ENCODE measurements at regions not wholly inside any gene's neighbourhood (a gene's known extent, or its start where the extent isn't known, plus 50 kb on each side); places are given as distances from the start of the nearest gene placed in this dataset.
A peak's percentile ranks its signal among the peaks of the same experiment; 100 is the strongest.
"Not testable (repeated sequence)": the region's sequence is repeated elsewhere in the genome, so short reads cannot be mapped to it uniquely, and the experiment has no call there.

- Histone ChIP-seq H3K4me1 (no peaks in the 10 kb centered on the region), H3K4me3 (no peak overlapping the region), H3K36me3 (no peaks in the 10 kb centered on the region), H3K27me3 (no peaks in the 10 kb centered on the region), H3K27ac (no peak overlapping the region), H3K9me3 (no peaks in the 10 kb centered on the region)
- WGBS, 2 donors: 42 to 59% methylated on average over 1 of the region's 1 CpG
- no peak for ATAC-seq (ENCODE audit: low FRiP score in 2 of 2)
- TF ChIP-seq POLR2A (IDR thresholded peaks at IDR 0.05) (no peak), CTCF (IDR thresholded peaks at IDR 0.05) (no peak)
- DNase-seq: no peak
These were observed 557.2 kb upstream of the GRIA3 start for GRCh38 chrX:122626871-122627270.

- Histone ChIP-seq H3K27me3 (no peaks in the 10 kb centered on the region), H3K36me3 (no peaks in the 10 kb centered on the region), H3K4me1 (no peaks in the 10 kb centered on the region), H3K27ac (no peak overlapping the region), H3K9me3 (no peaks in the 10 kb centered on the region), H3K4me3 (no peak overlapping the region)
- no peak for DNase-seq
- no peak for TF ChIP-seq POLR2A (IDR thresholded peaks at IDR 0.05)
- TF ChIP-seq CTCF (IDR thresholded peaks at IDR 0.05): no peak
- TF ChIP-seq POLR2AphosphoS5 (IDR thresholded peaks at IDR 0.05): no peak
- TF ChIP-seq EP300 (IDR thresholded peaks at IDR 0.05): no peak
- 63 to 85% methylated on average over 2 of the region's 2 CpGs for WGBS, 2 donors
- ATAC-seq (ENCODE audit: low FRiP score in 2 of 2): no peak
These were observed 542.9 kb upstream of the GRIA3 start for GRCh38 chrX:122641136-122641535.

- H3K36me3 ChIP-seq: no peaks in the 10 kb centered on the region
- ATAC-seq (ENCODE audit: low FRiP score in 2 of 2) (no peak), DNase-seq (no peak)
- H3K27me3 ChIP-seq: no peaks in the 10 kb centered on the region
- H3K9me3 ChIP-seq: no peaks in the 10 kb centered on the region
- TF ChIP-seq POLR2AphosphoS5 (IDR thresholded peaks at IDR 0.05) (no peak), POLR2A (IDR thresholded peaks at IDR 0.05) (no peak), CTCF (IDR thresholded peaks at IDR 0.05) (no peak), EP300 (IDR thresholded peaks at IDR 0.05) (no peak)
- no peak overlapping the region for H3K4me3 ChIP-seq
- WGBS, 2 donors: 63 to 64% methylated on average over 4 of the region's 4 CpGs
- no peaks in the 10 kb centered on the region for H3K4me1 ChIP-seq
- no peak overlapping the region for H3K27ac ChIP-seq
These were observed 542.3 kb upstream of the GRIA3 start for GRCh38 chrX:122641826-122642225.

- H3K27me3 ChIP-seq; H3K9me3 ChIP-seq; H3K4me1 ChIP-seq; ATAC-seq (ENCODE audit: low FRiP score in 2 of 2); H3K36me3 ChIP-seq; H3K27ac ChIP-seq; H3K4me3 ChIP-seq: not testable (repeated sequence)
- DNase-seq: peak in 1 of 2 donors; percentile 15
- WGBS, 2 donors: 84 to 90% methylated on average over 2 to 13 of the region's 16 CpGs
These were observed 528.8 kb upstream of the GRIA3 start for GRCh38 chrX:122655256-122655655.

- TF ChIP-seq POLR2AphosphoS5 (IDR thresholded peaks at IDR 0.05): no peak
- no peak for TF ChIP-seq CTCF (IDR thresholded peaks at IDR 0.05)
- no peak for TF ChIP-seq POLR2A (IDR thresholded peaks at IDR 0.05)
- no peak for TF ChIP-seq EP300 (IDR thresholded peaks at IDR 0.05)
- H3K4me3 ChIP-seq: no peak overlapping the region
- no peaks in the 10 kb centered on the region for H3K4me1 ChIP-seq
- 65 to 67% methylated on average over 1 of the region's 1 CpG for WGBS, 2 donors
- no peaks in the 10 kb centered on the region for H3K36me3 ChIP-seq
- no peaks in the 10 kb centered on the region for H3K27me3 ChIP-seq
- no peak for ATAC-seq (ENCODE audit: low FRiP score in 2 of 2)
- no peak for DNase-seq
- no peaks in the 10 kb centered on the region for H3K9me3 ChIP-seq
- H3K27ac ChIP-seq: no peak overlapping the region
These were observed 517.5 kb upstream of the GRIA3 start for GRCh38 chrX:122666601-122667000.
